Uterus (tissue), 2 donors: ENCODE measurements at regions not wholly inside any gene's neighbourhood (a gene's known extent, or its start where the extent isn't known, plus 50 kb on each side); places are given as distances from the start of the nearest gene placed in this dataset.

Source experiments
- POLR2A ChIP-seq, 2 donors: fragments of 450-650 bp; IDR thresholded peaks; one replicate each; pipeline ENCODE4 v1.6.1; 2016; ENCODE audit warnings: antibody characterized with exemption in 2 of 2, mild to moderate bottlenecking in 1 of 2, moderate library complexity in 1 of 2
- TF ChIP-seq, protein P1 (sequence below), 4 experiments: fragments of 200-600 bp in 2 of 4; fragments of 450-650 bp in 2 of 4; sonication (generic) in 2 of 4; IDR thresholded peaks; one replicate each; pipeline ENCODE4 v1.5.1; 2016 to 2019; ENCODE audit warnings: antibody characterized with exemption in 4 of 4, mild to moderate bottlenecking in 2 of 4, moderate library complexity in 1 of 4

DNA sequence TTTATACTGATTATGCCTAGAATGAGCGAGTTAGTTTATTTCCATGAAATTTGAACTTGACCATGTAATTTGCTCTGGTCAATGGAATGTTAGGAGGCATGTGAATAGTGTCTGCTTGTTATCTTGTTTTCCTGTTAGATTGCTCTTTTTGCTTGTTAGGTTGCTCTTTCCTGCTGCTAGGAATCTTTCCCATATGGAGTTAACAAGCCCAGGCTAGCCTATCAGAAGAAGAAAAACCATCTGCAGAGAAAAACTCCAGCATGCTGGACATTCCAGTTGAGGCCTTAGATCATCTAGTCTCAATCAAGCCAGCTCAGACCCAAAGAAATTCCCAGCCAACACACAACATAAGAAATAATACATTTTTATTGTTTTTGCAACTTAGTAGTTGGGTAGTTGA lies 470.2 kb upstream of the AGTR1 start:
- TF ChIP-seq, protein P1, sequence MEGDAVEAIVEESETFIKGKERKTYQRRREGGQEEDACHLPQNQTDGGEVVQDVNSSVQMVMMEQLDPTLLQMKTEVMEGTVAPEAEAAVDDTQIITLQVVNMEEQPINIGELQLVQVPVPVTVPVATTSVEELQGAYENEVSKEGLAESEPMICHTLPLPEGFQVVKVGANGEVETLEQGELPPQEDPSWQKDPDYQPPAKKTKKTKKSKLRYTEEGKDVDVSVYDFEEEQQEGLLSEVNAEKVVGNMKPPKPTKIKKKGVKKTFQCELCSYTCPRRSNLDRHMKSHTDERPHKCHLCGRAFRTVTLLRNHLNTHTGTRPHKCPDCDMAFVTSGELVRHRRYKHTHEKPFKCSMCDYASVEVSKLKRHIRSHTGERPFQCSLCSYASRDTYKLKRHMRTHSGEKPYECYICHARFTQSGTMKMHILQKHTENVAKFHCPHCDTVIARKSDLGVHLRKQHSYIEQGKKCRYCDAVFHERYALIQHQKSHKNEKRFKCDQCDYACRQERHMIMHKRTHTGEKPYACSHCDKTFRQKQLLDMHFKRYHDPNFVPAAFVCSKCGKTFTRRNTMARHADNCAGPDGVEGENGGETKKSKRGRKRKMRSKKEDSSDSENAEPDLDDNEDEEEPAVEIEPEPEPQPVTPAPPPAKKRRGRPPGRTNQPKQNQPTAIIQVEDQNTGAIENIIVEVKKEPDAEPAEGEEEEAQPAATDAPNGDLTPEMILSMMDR (IDR thresholded peaks at IDR 0.05) = no peak
- no peak for TF ChIP-seq POLR2A (IDR thresholded peaks at IDR 0.05)
